ENCODE measurements at regions not wholly inside any gene's neighbourhood (a gene's known extent, or its start where the extent isn't known, plus 50 kb on each side); places are given as distances from the start of the nearest gene placed in this dataset.
A peak's percentile ranks its signal among the peaks of the same experiment; 100 is the strongest.

GRCh38 chr2:220512419-220512818 lies 885.0 kb downstream of the SLC4A3 start:
- DNase-seq, result no peak

GRCh38 chr2:220513573-220514288 lies 886.3 kb downstream of the SLC4A3 start:
- no peak for DNase-seq

GRCh38 chr2:220521551-220521950 lies 894.1 kb downstream of the SLC4A3 start:
- DNase-seq, result no peak

- no peak for DNase-seq
These were observed 900.8 kb downstream of the SLC4A3 start for GRCh38 chr2:220528180-220528675.

- no peak for DNase-seq
These were observed 903.8 kb downstream of the SLC4A3 start for GRCh38 chr2:220531216-220531615.

GRCh38 chr2:220533485-220533884 lies 906.1 kb downstream of the SLC4A3 start:
- DNase-seq, result no peak

- DNase-seq, result no peak
These were observed 912.1 kb downstream of the SLC4A3 start for GRCh38 chr2:220539481-220539880.

GRCh38 chr2:220544049-220544448 lies 916.6 kb downstream of the SLC4A3 start:
- no peak for DNase-seq

- no peak for DNase-seq
These were observed 923.7 kb downstream of the SLC4A3 start for GRCh38 chr2:220550995-220551700.

- no peak for DNase-seq
These were observed 925.5 kb downstream of the SLC4A3 start for GRCh38 chr2:220552790-220553535.

GRCh38 chr2:220555961-220556630 lies 928.7 kb downstream of the SLC4A3 start:
- DNase-seq, result no peak

GRCh38 chr2:220556658-220557057 lies 929.2 kb downstream of the SLC4A3 start:
- DNase-seq, result no peak

GRCh38 chr2:220560192-220560591 lies 932.8 kb downstream of the SLC4A3 start:
- no peak for DNase-seq

- DNase-seq, result no peak
These were observed 935.1 kb downstream of the SLC4A3 start for GRCh38 chr2:220562375-220563140.

- DNase-seq, result no peak
These were observed 940.9 kb downstream of the SLC4A3 start for GRCh38 chr2:220568296-220568695.

GRCh38 chr2:220569112-220569897 lies 941.9 kb downstream of the SLC4A3 start:
- peak; percentile 78 for DNase-seq

GRCh38 chr2:220572385-220572784 lies 945.0 kb downstream of the SLC4A3 start:
- no peak for DNase-seq

- no peak for DNase-seq
These were observed 946.6 kb downstream of the SLC4A3 start for GRCh38 chr2:220574038-220574437.

- DNase-seq, result no peak
These were observed 948.5 kb downstream of the SLC4A3 start for GRCh38 chr2:220575963-220576362.

- DNase-seq, result no peak
These were observed 952.0 kb downstream of the SLC4A3 start for GRCh38 chr2:220579452-220579851.

GRCh38 chr2:220580113-220580512 lies 952.7 kb downstream of the SLC4A3 start:
- no peak for DNase-seq

All from NCI-H510A (cell line).